Osteoblast (primary cell): ENCODE measurements at regions not wholly inside any gene's neighbourhood (a gene's known extent, or its start where the extent isn't known, plus 50 kb on each side); places are given as distances from the start of the nearest gene placed in this dataset.

ENCODE experiments used
- DNase-seq: peaks from one replicate; pipeline ENCODE4 v3.0.0; 2011; ENCODE audit warnings: low spot score, mixed read lengths; ENCODE audit not compliant: insufficient read length; ENCODE audit errors: missing footprints
- H2AFZ ChIP-seq: 2 replicates; pipeline ENCODE4 v1.6.0; 2011; ENCODE audit warnings: mild to moderate bottlenecking, low read length
- H3K27ac ChIP-seq: 2 replicates; pipeline ENCODE4 v1.5.1; 2011; ENCODE audit warnings: mild to moderate bottlenecking, low read depth, low read length, moderate library complexity
- H3K27me3 ChIP-seq: 2 replicates; pipeline ENCODE4 v1.6.0; 2012; ENCODE audit warnings: mild to moderate bottlenecking, control low read depth, inconsistent platforms, low read length, moderate library complexity; ENCODE audit not compliant: insufficient read depth
- H3K36me3 ChIP-seq: 2 replicates; pipeline ENCODE4 v1.5.1; 2011; ENCODE audit warnings: mild to moderate bottlenecking, low read length, control low read depth, moderate library complexity; ENCODE audit not compliant: insufficient read depth
- H3K4me1 ChIP-seq: 2 replicates; pipeline ENCODE4 v1.5.1; 2011; ENCODE audit warnings: mild to moderate bottlenecking, low read length, control low read depth, moderate library complexity; ENCODE audit not compliant: insufficient read depth
- H3K4me2 ChIP-seq: 2 replicates; pipeline ENCODE4 v1.6.0; 2011; ENCODE audit warnings: mild to moderate bottlenecking, low read length; ENCODE audit not compliant: insufficient read depth
- H3K4me3 ChIP-seq: fragments of 200-600 bp; sonication (generic); 3 replicates; pipeline ENCODE4 v1.5.1; 2012; ENCODE audit warnings: mild to moderate bottlenecking, low read length, inconsistent platforms; ENCODE audit not compliant: insufficient read depth
- H3K79me2 ChIP-seq: 2 replicates; pipeline ENCODE4 v1.6.0; 2012; ENCODE audit warnings: mild to moderate bottlenecking, low read length, control low read depth, inconsistent platforms; ENCODE audit not compliant: insufficient read depth
- H3K9me3 ChIP-seq: 2 replicates; pipeline ENCODE4 v1.5.1; 2011; ENCODE audit warnings: low read depth, low read length, control low read depth
- H4K20me1 ChIP-seq: 2 replicates; pipeline ENCODE4 v1.6.0; 2012; ENCODE audit warnings: mild to moderate bottlenecking, low read length, control low read depth; ENCODE audit not compliant: insufficient read depth
- TF ChIP-seq, protein P1 (sequence below): IDR thresholded peaks from 2 replicates; pipeline ENCODE4 v1.5.1; 2011; ENCODE audit warnings: mild to moderate bottlenecking, low read depth, low read length, moderate library complexity; ENCODE audit errors: extremely low read depth

DNA sequence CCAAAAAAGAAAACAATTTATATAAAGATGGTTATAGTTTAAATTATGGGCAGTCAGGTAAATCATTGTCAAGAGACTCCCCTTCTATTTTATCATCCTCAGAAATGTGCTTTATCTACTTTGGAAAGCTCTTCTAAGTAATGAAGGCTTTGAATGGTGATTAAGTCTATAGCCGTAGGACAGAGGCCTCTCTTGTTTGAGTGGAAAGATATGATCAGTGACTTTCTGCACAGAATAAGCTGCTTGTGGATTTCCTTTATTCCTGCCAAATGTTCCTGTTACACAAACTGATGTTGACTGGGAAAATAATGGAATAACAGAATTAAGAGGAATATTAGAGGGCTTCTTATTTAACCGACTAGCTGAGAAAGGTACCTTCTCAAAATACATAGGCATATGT is 174.6 kb upstream of the IVNS1ABP start:
- Histone ChIP-seq H2AFZ (no peak overlapping the region), H3K4me1 (no peaks in the 10 kb centered on the region), H3K79me2 (no peaks in the 10 kb centered on the region)

DNA sequence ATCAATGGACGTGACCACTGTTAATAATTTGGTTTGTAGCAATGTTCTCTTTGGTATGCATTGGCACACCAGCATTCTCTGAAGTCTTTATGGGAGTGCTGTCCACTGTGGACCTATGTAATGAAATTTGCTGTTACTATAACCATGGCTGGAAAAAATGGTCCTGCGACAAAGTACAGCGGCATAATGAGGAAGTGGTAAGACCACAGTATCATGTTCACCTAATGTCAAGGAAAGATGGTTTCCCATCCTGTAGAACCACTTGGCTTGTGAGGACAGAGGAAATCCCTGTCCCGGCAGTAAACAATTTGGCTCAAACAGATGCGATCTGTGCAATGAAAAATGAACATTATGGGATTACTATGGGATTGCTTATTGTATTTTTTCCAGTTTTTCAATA is 173.9 kb upstream of the IVNS1ABP start:
- no peak overlapping the region for H2AFZ ChIP-seq
- no peaks in the 10 kb centered on the region for H3K36me3 ChIP-seq
- DNase-seq, result no peak
- H3K79me2 ChIP-seq, result no peaks in the 10 kb centered on the region
- H4K20me1 ChIP-seq, result no peaks in the 10 kb centered on the region
- no peak overlapping the region for H3K4me3 ChIP-seq
- H3K27ac ChIP-seq, result no peak overlapping the region
- no peak overlapping the region for H3K4me2 ChIP-seq
- no peaks in the 10 kb centered on the region for H3K4me1 ChIP-seq
- TF ChIP-seq, protein P1, sequence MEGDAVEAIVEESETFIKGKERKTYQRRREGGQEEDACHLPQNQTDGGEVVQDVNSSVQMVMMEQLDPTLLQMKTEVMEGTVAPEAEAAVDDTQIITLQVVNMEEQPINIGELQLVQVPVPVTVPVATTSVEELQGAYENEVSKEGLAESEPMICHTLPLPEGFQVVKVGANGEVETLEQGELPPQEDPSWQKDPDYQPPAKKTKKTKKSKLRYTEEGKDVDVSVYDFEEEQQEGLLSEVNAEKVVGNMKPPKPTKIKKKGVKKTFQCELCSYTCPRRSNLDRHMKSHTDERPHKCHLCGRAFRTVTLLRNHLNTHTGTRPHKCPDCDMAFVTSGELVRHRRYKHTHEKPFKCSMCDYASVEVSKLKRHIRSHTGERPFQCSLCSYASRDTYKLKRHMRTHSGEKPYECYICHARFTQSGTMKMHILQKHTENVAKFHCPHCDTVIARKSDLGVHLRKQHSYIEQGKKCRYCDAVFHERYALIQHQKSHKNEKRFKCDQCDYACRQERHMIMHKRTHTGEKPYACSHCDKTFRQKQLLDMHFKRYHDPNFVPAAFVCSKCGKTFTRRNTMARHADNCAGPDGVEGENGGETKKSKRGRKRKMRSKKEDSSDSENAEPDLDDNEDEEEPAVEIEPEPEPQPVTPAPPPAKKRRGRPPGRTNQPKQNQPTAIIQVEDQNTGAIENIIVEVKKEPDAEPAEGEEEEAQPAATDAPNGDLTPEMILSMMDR, result no peak
- no peaks in the 10 kb centered on the region for H3K9me3 ChIP-seq
- no peaks in the 10 kb centered on the region for H3K27me3 ChIP-seq

More for the DNA sequence above, 174.6 kb upstream of the IVNS1ABP start:
- H3K27me3 ChIP-seq, result no peaks in the 10 kb centered on the region
- H4K20me1 ChIP-seq, result no peaks in the 10 kb centered on the region
- no peak for DNase-seq
- H3K36me3 ChIP-seq, result no peaks in the 10 kb centered on the region
- H3K4me2 ChIP-seq, result no peak overlapping the region
- TF ChIP-seq, protein P1, result no peak
- H3K9me3 ChIP-seq, result no peaks in the 10 kb centered on the region
- no peak overlapping the region for H3K4me3 ChIP-seq
- no peak overlapping the region for H3K27ac ChIP-seq

DNA sequence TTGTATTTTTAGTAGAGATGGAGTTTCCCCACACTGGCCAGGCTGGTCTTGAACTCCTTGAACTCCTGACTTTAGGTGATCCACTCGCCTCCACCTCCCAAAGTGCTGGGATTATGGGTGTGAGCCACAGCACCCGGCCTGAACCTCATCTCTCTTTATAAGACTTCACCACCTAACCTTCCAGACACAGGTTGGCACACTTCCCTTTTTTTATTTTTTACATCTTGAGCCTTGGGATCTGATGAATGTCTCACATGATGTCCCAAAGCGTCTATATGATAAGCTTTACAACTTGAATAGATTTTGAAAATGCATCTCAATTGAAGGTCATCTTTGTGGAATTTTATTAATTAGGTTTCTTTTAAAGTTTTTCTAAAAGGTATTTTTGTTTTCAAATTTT is 172.4 kb upstream of the IVNS1ABP start:
- no peaks in the 10 kb centered on the region for H4K20me1 ChIP-seq
- H3K79me2 ChIP-seq, result no peaks in the 10 kb centered on the region
- H3K4me2 ChIP-seq, result no peak overlapping the region
- DNase-seq, result no peak
- TF ChIP-seq, protein P1, result no peak
- no peaks in the 10 kb centered on the region for H3K27me3 ChIP-seq
- no peak overlapping the region for H3K4me3 ChIP-seq
- H3K9me3 ChIP-seq, result no peaks in the 10 kb centered on the region
- H2AFZ ChIP-seq, result no peak overlapping the region
- H3K36me3 ChIP-seq, result no peaks in the 10 kb centered on the region
- H3K27ac ChIP-seq, result no peak overlapping the region
- no peaks in the 10 kb centered on the region for H3K4me1 ChIP-seq

DNA sequence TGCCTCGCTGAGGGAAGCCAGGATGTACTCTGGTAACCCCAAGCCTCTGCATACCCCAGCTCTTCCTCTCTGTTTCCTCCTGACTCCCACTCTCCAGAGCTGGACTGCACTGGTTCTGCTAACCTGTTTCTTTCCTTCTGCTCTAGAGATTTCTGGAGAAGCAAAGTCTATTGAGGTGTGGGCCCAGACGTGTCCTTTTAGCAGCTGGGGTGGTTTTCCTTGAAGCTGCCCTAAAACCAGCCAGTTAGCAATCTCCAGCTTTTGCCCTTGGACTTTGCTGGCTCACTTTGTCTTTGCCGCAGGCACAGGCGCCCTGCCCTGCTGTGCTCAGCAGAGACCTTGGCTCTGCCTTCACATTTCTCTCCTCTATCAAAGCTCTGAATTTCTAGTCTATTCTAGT is 171.8 kb upstream of the IVNS1ABP start:
- Histone ChIP-seq H3K79me2 (no peaks in the 10 kb centered on the region), H2AFZ (no peak overlapping the region), H3K36me3 (no peaks in the 10 kb centered on the region), H4K20me1 (no peaks in the 10 kb centered on the region), H3K4me1 (peaks cover 2% of the 10 kb centered on the region), H3K4me3 (no peak overlapping the region), H3K9me3 (no peaks in the 10 kb centered on the region), H3K4me2 (no peak overlapping the region), H3K27ac (no peak overlapping the region), H3K27me3 (no peaks in the 10 kb centered on the region)
- no peak for DNase-seq
- TF ChIP-seq, protein P1, result no peak
